OCI-LY1 (cell line): ENCODE measurements at regions not wholly inside any gene's neighbourhood (a gene's known extent, or its start where the extent isn't known, plus 50 kb on each side); places are given as distances from the start of the nearest gene placed in this dataset.

Source experiments
- EZH2 ChIP-seq: fragments of 200-600 bp; sonication (generic), shearing (Covaris generic); IDR thresholded peaks from 2 replicates; pipeline ENCODE4 v1.8.0; 2017; ENCODE audit warnings: borderline replicate concordance, mixed run types, mild to moderate bottlenecking, antibody characterized with exemption, low read length, moderate library complexity, mixed read lengths
- TF ChIP-seq, protein P1 (sequence below): fragments of 200-600 bp; sonication (generic), shearing (Covaris generic); IDR thresholded peaks from 2 replicates; pipeline ENCODE4 v1.5.1; 2017; ENCODE audit warnings: mild to moderate bottlenecking, antibody characterized with exemption, low read length, moderate library complexity, mixed read lengths

DNA sequence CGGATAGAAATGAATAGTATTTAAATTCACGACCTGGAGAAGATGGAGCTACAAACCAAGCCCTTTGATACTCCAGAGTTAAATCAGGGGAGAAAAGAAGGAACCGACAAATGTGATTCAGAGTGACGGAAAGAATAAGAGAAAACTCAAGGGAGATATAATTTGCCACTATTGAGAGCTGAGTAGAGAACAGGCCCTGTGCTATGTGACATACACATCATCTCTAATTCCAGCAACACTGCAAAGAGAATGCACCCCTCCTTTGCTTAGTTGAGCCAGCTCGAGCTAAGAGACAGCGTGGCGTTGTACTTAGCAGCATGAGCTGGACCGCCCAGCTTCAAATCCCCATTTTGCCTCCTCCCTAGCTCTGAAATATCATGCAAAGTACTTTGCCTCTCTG lies 266.4 kb upstream of the TENM3 start:
- TF ChIP-seq, protein P1, sequence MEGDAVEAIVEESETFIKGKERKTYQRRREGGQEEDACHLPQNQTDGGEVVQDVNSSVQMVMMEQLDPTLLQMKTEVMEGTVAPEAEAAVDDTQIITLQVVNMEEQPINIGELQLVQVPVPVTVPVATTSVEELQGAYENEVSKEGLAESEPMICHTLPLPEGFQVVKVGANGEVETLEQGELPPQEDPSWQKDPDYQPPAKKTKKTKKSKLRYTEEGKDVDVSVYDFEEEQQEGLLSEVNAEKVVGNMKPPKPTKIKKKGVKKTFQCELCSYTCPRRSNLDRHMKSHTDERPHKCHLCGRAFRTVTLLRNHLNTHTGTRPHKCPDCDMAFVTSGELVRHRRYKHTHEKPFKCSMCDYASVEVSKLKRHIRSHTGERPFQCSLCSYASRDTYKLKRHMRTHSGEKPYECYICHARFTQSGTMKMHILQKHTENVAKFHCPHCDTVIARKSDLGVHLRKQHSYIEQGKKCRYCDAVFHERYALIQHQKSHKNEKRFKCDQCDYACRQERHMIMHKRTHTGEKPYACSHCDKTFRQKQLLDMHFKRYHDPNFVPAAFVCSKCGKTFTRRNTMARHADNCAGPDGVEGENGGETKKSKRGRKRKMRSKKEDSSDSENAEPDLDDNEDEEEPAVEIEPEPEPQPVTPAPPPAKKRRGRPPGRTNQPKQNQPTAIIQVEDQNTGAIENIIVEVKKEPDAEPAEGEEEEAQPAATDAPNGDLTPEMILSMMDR: no peak
- TF ChIP-seq EZH2: no peak
